ENCODE measurements at regions not wholly inside any gene's neighbourhood (a gene's known extent, or its start where the extent isn't known, plus 50 kb on each side); places are given as distances from the start of the nearest gene placed in this dataset.
"Not testable (repeated sequence)": the region's sequence is repeated elsewhere in the genome, so short reads cannot be mapped to it uniquely, and the experiment has no call there.

- no peaks in the 10 kb centered on the region for H3K36me3 ChIP-seq (ENCODE audit: control insufficient read depth in 1 of 2, insufficient read depth in 2 of 2, low read length in 2 of 2)
- no peak overlapping the region for H3K4me3 ChIP-seq (replicated peaks in 1 of 2; ENCODE audit: low read depth in 1 of 2, low read length in 2 of 2)
- no peak overlapping the region for H3K4me2 ChIP-seq (ENCODE audit: low read length)
- CTCF ChIA-PET = no interaction called here
- H3K9ac ChIP-seq (ENCODE audit: low read length) = no peak overlapping the region
- POLR2A ChIA-PET = no interaction called here
- H3K27me3 ChIP-seq (ENCODE audit: insufficient read depth, low read length) = peaks cover 9% of the 10 kb centered on the region
- DNase-seq (ENCODE audit: low read depth, low spot score) (no peak), ATAC-seq (no peak)
- peaks cover 0 to 9% of the 10 kb centered on the region in 2 experiments; a peak in 1 of 4 replicates for H3K4me1 ChIP-seq (ENCODE audit: control insufficient read depth in 1 of 2, insufficient read depth in 2 of 2, low read length in 2 of 2)
- no peaks in the 10 kb centered on the region for H3K9me2 ChIP-seq (ENCODE audit: insufficient read depth)
- TF ChIP-seq EZH2phosphoT487 (IDR thresholded peaks at IDR 0.05; ENCODE audit: borderline replicate concordance) (no peak), ATF3 (IDR thresholded peaks at IDR 0.05) (no peak), EGR1 (IDR thresholded peaks at IDR 0.05; ENCODE audit: low read depth) (no peak), SP1 (IDR thresholded peaks at IDR 0.05; ENCODE audit: low read depth) (no peak), RAD21 (IDR thresholded peaks at IDR 0.05; ENCODE audit: low read depth) (no peak), TCF7L2 (IDR thresholded peaks at IDR 0.05; ENCODE audit: borderline replicate concordance, extremely low read depth, insufficient read depth, insufficient read length) (no peak), CEBPB (IDR thresholded peaks at IDR 0.05; ENCODE audit: low read depth) (no peak), POLR2AphosphoS5 (IDR thresholded peaks at IDR 0.05; ENCODE audit: low read depth, low read length) (no peak), SIN3A (IDR thresholded peaks at IDR 0.05; ENCODE audit: low read depth) (no peak), REST (IDR thresholded peaks at IDR 0.05; ENCODE audit: low read depth) (no peak), ZNF274 (IDR thresholded peaks at IDR 0.05; ENCODE audit: low read depth, low read length) (no peak), CBX3 (IDR thresholded peaks at IDR 0.05; ENCODE audit: low read depth) (no peak), SRF (IDR thresholded peaks at IDR 0.05; ENCODE audit: low read depth) (no peak), JUND (IDR thresholded peaks at IDR 0.05) (no peak), POLR2A (IDR thresholded peaks at IDR 0.05; ENCODE audit: borderline replicate concordance, extremely low read depth, insufficient read depth, insufficient read length) (no peak), YY1 (IDR thresholded peaks at IDR 0.05; ENCODE audit: extremely low read depth, insufficient replicate concordance, low read depth, low read length) (no peak)
- H3K27ac ChIP-seq (ENCODE audit: low read depth, low read length) = no peak overlapping the region
- BruUV-seq (replicated peaks) = no TSS peak
- RAD21 ChIA-PET (ENCODE audit: low non-redundant PET in 1 of 2, low total read pairs in 2 of 2, uncharacterized antibody in 2 of 2, unreplicated experiment in 2 of 2) = no interaction called here
- H2AFZ ChIP-seq (ENCODE audit: low read depth, low read length, poor library complexity, severe bottlenecking) = no peak overlapping the region
- H3K79me2 ChIP-seq (ENCODE audit: insufficient read depth, low read length) = no peaks in the 10 kb centered on the region
- intact Hi-C loops (cut with micrococcal nuclease) = no loop called here
- H4K20me1 ChIP-seq (ENCODE audit: insufficient read depth) = no peaks in the 10 kb centered on the region
- no peaks in the 10 kb centered on the region for H3K9me3 ChIP-seq (ENCODE audit: control insufficient read depth in 1 of 2, insufficient read depth in 1 of 2, low read depth in 1 of 2, low read length in 2 of 2)
Measured at GRCh38 chr12:115790526-115790925, 487.0 kb downstream of the MED13L start.

GRCh38 chr12:115786490-115786889 lies 491.0 kb downstream of the MED13L start:
- ATAC-seq; H3K27ac ChIP-seq (ENCODE audit: low read depth, low read length); POLR2A ChIA-PET; intact Hi-C loops (cut with micrococcal nuclease); H3K4me1 ChIP-seq (ENCODE audit: control insufficient read depth in 1 of 2, insufficient read depth in 2 of 2, low read length in 2 of 2); H3K27me3 ChIP-seq (ENCODE audit: insufficient read depth, low read length); DNase-seq (ENCODE audit: low read depth, low spot score); H3K9me2 ChIP-seq (ENCODE audit: insufficient read depth); H3K9ac ChIP-seq (ENCODE audit: low read length); H3K9me3 ChIP-seq (ENCODE audit: control insufficient read depth in 1 of 2, insufficient read depth in 1 of 2, low read depth in 1 of 2, low read length in 2 of 2); H3K4me2 ChIP-seq (ENCODE audit: low read length); RAD21 ChIA-PET (ENCODE audit: low non-redundant PET in 1 of 2, low total read pairs in 2 of 2, uncharacterized antibody in 2 of 2, unreplicated experiment in 2 of 2); H3K79me2 ChIP-seq (ENCODE audit: insufficient read depth, low read length); H3K4me3 ChIP-seq (replicated peaks in 1 of 2; ENCODE audit: low read depth in 1 of 2, low read length in 2 of 2); H4K20me1 ChIP-seq (ENCODE audit: insufficient read depth); CTCF ChIA-PET; BruUV-seq (replicated peaks); H3K36me3 ChIP-seq (ENCODE audit: control insufficient read depth in 1 of 2, insufficient read depth in 2 of 2, low read length in 2 of 2); H2AFZ ChIP-seq (ENCODE audit: low read depth, low read length, poor library complexity, severe bottlenecking): not testable (repeated sequence)

All from HCT116 (cell line).